22Rv1 (cell line): ENCODE measurements at regions not wholly inside any gene's neighbourhood (a gene's known extent, or its start where the extent isn't known, plus 50 kb on each side); places are given as distances from the start of the nearest gene placed in this dataset.

ENCODE experiments used
- CTCF ChIP-seq: fragments of 450-650 bp; IDR thresholded peaks from 2 replicates; pipeline ENCODE4 v1.5.1; 2017; ENCODE audit warnings: mild to moderate bottlenecking
- ZFX ChIP-seq: fragments of 450-650 bp; IDR thresholded peaks from 2 replicates; pipeline ENCODE4 v1.6.1; 2017; ENCODE audit warnings: antibody characterized with exemption, borderline replicate concordance

- TF ChIP-seq CTCF (no peak), ZFX (no peak)
Observed at GRCh38 chr1:29753244-29753643, 516.9 kb downstream of the PTPRU start.
